K562 (cell line): ENCODE measurements at regions not wholly inside any gene's neighbourhood (a gene's known extent, or its start where the extent isn't known, plus 50 kb on each side); places are given as distances from the start of the nearest gene placed in this dataset.
A peak's percentile ranks its signal among the peaks of the same experiment; 100 is the strongest.

Experiments used
- AFF1 ChIP-seq, 2 experiments: fragments of 450-650 bp; IDR thresholded peaks; 2 replicates each; pipeline ENCODE4 v1.6.1; 2018; ENCODE audit warnings: mild to moderate bottlenecking in 2 of 2, low read depth in 1 of 2; ENCODE audit not compliant: partially characterized antibody in 2 of 2
- BHLHE40 ChIP-seq: IDR thresholded peaks from 2 replicates; pipeline ENCODE4 v1.6.1; 2011; ENCODE audit warnings: low read length, improper control_type of control experiment
- CXXC5 ChIP-seq: fragments of 250-450 bp; sonication (Bioruptor Pico); IDR thresholded peaks from 2 replicates; pipeline ENCODE4 v1.8.0; 2022; ENCODE audit warnings: inconsistent platforms, mild to moderate bottlenecking, moderate library complexity
- GTF2A2 ChIP-seq: IDR thresholded peaks from 2 replicates; pipeline ENCODE4 v1.6.1; 2016; ENCODE audit warnings: mild to moderate bottlenecking, missing genetic modification characterization, missing compliant biosample characterization
- HMGN3 ChIP-seq: IDR thresholded peaks from 2 replicates; pipeline ENCODE4 v1.6.1; 2011; ENCODE audit warnings: borderline replicate concordance, low read depth, mild to moderate bottlenecking, mixed read lengths, low read length; ENCODE audit not compliant: insufficient read length; ENCODE audit errors: extremely low read depth
- MCM5 ChIP-seq: fragments of 450-650 bp; IDR thresholded peaks from 2 replicates; pipeline ENCODE4 v1.6.1; 2016; ENCODE audit warnings: low read depth
- NUFIP1 ChIP-seq: fragments of 450-650 bp; IDR thresholded peaks from 2 replicates; pipeline ENCODE4 v1.6.1; 2018; ENCODE audit not compliant: partially characterized antibody
- PHF20 ChIP-seq: fragments of 450-650 bp; IDR thresholded peaks from 2 replicates; pipeline ENCODE4 v1.6.1; 2018; ENCODE audit not compliant: partially characterized antibody
- POLR2B ChIP-seq: fragments of 450-650 bp; IDR thresholded peaks from 2 replicates; pipeline ENCODE4 v1.6.1; 2018; ENCODE audit warnings: low read depth; ENCODE audit not compliant: partially characterized antibody
- SMAD4 ChIP-seq: fragments of 250-450 bp; sonication (Bioruptor Pico); conservative IDR thresholded peaks from 2 replicates; pipeline ENCODE4 v1.8.0; 2021; ENCODE audit warnings: inconsistent platforms, mild to moderate bottlenecking, moderate library complexity
- STAT6 ChIP-seq: sonication (generic); formaldehyde crosslinking; IDR thresholded peaks from 2 replicates; pipeline ENCODE4 v1.8.1; 2023; ENCODE audit warnings: mild to moderate bottlenecking, missing genetic modification reagents
- TCF3 ChIP-seq: sonication (generic); formaldehyde crosslinking; IDR thresholded peaks from 2 replicates; pipeline ENCODE4 v1.4.0; 2020; ENCODE audit warnings: mild to moderate bottlenecking, missing genetic modification reagents
- ZMIZ1 ChIP-seq, 2 experiments: fragments of 150-350 bp in 1 of 2; IDR thresholded peaks; 2 replicates each; pipeline ENCODE4 v1.6.1; 2012 to 2016; ENCODE audit warnings: low read depth in 2 of 2, low read length in 2 of 2, mild to moderate bottlenecking in 1 of 2, moderate library complexity in 1 of 2

GRCh38 chr7:84829719-84830118, 357.1 kb downstream of the SEMA3D start (continued):
- TF ChIP-seq STAT6 (CRISPR knock-in tag): no peak
- TF ChIP-seq AFF1 (IDR thresholded peaks at IDR 0.05; ENCODE audit: low read depth in 1 of 2, partially characterized antibody in 2 of 2): no peak
- TF ChIP-seq POLR2B: no peak
- no peak for TF ChIP-seq HMGN3
- TF ChIP-seq CXXC5 (CRISPR knock-in tag): peak; percentile 39; the same call in 1 of the 2 replicates
- TF ChIP-seq PHF20: no peak
- no peak for TF ChIP-seq GTF2A2 (tag)
- TF ChIP-seq BHLHE40: no peak
- no peak for TF ChIP-seq ZMIZ1 (IDR thresholded peaks at IDR 0.05; ENCODE audit: low read depth in 2 of 2, low read length in 2 of 2)
- no peak for TF ChIP-seq SMAD4 (CRISPR knock-in tag)
- no peak for TF ChIP-seq NUFIP1
- TF ChIP-seq MCM5: no peak
- TF ChIP-seq TCF3: peak; percentile 87
- TF ChIP-seq, all 486 proteins: peak for 43
